ENCODE measurements at regions not wholly inside any gene's neighbourhood (a gene's known extent, or its start where the extent isn't known, plus 50 kb on each side); places are given as distances from the start of the nearest gene placed in this dataset.

DNA sequence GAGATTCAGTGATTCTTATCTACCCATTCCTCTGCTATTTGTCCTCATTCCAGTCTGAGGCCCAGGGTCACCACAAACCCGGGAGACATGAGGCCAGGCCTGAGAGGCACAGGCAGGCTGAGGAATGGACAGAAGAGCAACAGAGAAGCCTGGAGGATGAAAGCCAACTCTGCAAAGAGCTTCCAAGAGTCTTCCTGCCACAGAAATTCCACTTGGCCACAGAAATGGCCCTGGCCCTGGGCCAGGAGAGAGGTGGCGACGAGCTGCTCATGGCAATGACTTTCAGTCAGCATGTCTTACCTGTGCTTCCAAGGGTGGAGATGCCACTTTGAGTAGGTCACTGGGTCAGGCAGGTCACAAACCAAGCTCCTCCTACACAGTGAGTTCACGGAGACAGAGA is 155.3 kb upstream of the PKDCC start:
- no peaks in the 10 kb centered on the region for H3K4me1 ChIP-seq (ENCODE audit: insufficient read depth, low read length, poor library complexity, severe bottlenecking)
- no peaks in the 10 kb centered on the region for H3K36me3 ChIP-seq (ENCODE audit: insufficient read depth, low read length)
- BruUV-seq (replicated peaks), result no TSS peak
- POLR2A ChIA-PET, result no interaction called here
- H3K79me2 ChIP-seq (ENCODE audit: insufficient read depth, low read depth, low read length), result no peaks in the 10 kb centered on the region
- intact Hi-C loops (cut with micrococcal nuclease; ENCODE audit: unreplicated experiment), result no loop called here
- no peak for DNase-seq (ENCODE audit: low spot score)
- CTCF ChIA-PET (ENCODE audit: unreplicated experiment), result no interaction called here
- H3K4me2 ChIP-seq (ENCODE audit: low read length), result no peak overlapping the region
- H2AFZ ChIP-seq (ENCODE audit: low read length), result no peak overlapping the region
- H3K27ac ChIP-seq (ENCODE audit: low read depth, low read length, poor library complexity, severe bottlenecking), result no peak overlapping the region
- no peak overlapping the region for H3K4me3 ChIP-seq (ENCODE audit: low read depth, low read length, poor library complexity, severe bottlenecking)
- no peaks in the 10 kb centered on the region for H3K9me2 ChIP-seq (ENCODE audit: insufficient read depth, low read length)
- H3K9me3 ChIP-seq (ENCODE audit: low read length), result no peaks in the 10 kb centered on the region
- TF ChIP-seq, protein P1, sequence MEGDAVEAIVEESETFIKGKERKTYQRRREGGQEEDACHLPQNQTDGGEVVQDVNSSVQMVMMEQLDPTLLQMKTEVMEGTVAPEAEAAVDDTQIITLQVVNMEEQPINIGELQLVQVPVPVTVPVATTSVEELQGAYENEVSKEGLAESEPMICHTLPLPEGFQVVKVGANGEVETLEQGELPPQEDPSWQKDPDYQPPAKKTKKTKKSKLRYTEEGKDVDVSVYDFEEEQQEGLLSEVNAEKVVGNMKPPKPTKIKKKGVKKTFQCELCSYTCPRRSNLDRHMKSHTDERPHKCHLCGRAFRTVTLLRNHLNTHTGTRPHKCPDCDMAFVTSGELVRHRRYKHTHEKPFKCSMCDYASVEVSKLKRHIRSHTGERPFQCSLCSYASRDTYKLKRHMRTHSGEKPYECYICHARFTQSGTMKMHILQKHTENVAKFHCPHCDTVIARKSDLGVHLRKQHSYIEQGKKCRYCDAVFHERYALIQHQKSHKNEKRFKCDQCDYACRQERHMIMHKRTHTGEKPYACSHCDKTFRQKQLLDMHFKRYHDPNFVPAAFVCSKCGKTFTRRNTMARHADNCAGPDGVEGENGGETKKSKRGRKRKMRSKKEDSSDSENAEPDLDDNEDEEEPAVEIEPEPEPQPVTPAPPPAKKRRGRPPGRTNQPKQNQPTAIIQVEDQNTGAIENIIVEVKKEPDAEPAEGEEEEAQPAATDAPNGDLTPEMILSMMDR (conservative IDR thresholded peaks at IDR 0.05; ENCODE audit: low read length), result no peak
- H4K20me1 ChIP-seq (ENCODE audit: insufficient read depth, low read length), result no peaks in the 10 kb centered on the region

DNA sequence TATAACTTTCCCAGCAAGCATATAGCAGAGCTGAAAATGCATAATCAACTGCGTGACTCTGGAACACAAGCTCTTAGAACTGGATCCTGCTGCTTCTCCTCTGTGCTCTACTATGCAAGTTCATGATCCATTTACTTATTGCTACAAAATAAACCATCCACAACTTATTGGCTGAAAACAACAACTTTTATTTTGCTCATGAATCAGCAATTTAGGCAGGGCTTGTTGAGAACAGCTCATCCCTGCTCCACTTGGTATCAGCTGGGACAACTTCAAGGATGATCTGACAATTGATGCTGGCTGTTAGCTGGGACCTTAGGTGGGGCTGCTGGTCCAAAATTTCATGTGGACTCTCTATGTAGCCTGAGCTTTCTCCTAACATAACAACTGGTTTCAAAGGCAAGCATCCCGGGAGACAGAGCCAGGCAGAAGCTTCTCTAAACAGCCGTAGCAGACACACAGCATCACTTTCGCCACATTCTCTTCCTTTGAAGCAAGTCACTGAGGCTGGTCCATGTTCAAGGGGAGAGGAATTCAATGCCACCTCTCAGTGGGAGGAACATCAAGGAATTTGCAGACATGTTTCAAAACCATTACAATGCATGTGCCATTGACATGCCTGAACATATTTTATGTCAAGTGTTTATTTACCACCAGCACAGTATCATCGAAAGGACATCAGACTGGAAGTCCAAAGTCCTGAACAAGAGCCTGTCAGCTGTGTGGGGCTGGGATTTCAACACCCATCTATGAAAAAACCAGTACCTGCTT is 153.1 kb upstream of the PKDCC start:
- no peak overlapping the region for H2AFZ ChIP-seq (ENCODE audit: low read length)
- POLR2A ChIA-PET, result no interaction called here
- H3K4me1 ChIP-seq (ENCODE audit: insufficient read depth, low read length, poor library complexity, severe bottlenecking), result no peaks in the 10 kb centered on the region
- no peaks in the 10 kb centered on the region for H3K79me2 ChIP-seq (ENCODE audit: insufficient read depth, low read depth, low read length)
- H4K20me1 ChIP-seq (ENCODE audit: insufficient read depth, low read length), result no peaks in the 10 kb centered on the region
- intact Hi-C loops (cut with micrococcal nuclease; ENCODE audit: unreplicated experiment), result no loop called here
- H3K4me2 ChIP-seq (ENCODE audit: low read length), result no peak overlapping the region
- no peaks in the 10 kb centered on the region for H3K9me2 ChIP-seq (ENCODE audit: insufficient read depth, low read length)
- TF ChIP-seq, protein P1 (conservative IDR thresholded peaks at IDR 0.05; ENCODE audit: low read length), result no peak
- no peak for TF ChIP-seq EZH2phosphoT487 (IDR thresholded peaks at IDR 0.05; ENCODE audit: borderline replicate concordance, low read depth, low read length)
- no peaks in the 10 kb centered on the region for H3K9me3 ChIP-seq (ENCODE audit: low read length)
- no TSS peak for BruUV-seq (replicated peaks)
- H3K4me3 ChIP-seq (ENCODE audit: low read depth, low read length, poor library complexity, severe bottlenecking), result no peak overlapping the region
- no peak for DNase-seq (ENCODE audit: low spot score)
- no peaks in the 10 kb centered on the region for H3K36me3 ChIP-seq (ENCODE audit: insufficient read depth, low read length)
- CTCF ChIA-PET (ENCODE audit: unreplicated experiment), result no interaction called here
- H3K27ac ChIP-seq (ENCODE audit: low read depth, low read length, poor library complexity, severe bottlenecking), result no peak overlapping the region

DNA sequence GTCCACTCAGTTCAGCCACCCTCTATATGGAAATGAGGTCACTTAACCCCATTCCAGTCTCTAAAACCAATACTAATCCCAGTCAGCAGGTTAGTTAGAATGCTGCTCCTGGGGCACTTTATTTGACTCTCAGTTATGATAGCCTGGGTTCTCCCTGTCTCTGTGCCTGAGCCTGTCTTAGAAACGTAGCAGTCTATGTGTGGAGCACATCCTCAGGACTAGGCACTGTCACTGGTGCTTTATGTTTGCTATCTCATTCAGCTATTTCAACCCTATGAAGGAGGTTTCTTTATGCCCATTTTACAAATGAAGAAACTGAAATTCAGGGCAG is 152.5 kb upstream of the PKDCC start:
- POLR2A ChIA-PET, result no interaction called here
- Histone ChIP-seq H4K20me1 (ENCODE audit: insufficient read depth, low read length) (no peaks in the 10 kb centered on the region), H3K9me3 (ENCODE audit: low read length) (no peaks in the 10 kb centered on the region), H3K4me1 (ENCODE audit: insufficient read depth, low read length, poor library complexity, severe bottlenecking) (no peaks in the 10 kb centered on the region), H3K9me2 (ENCODE audit: insufficient read depth, low read length) (no peaks in the 10 kb centered on the region), H3K4me2 (ENCODE audit: low read length) (no peak overlapping the region), H2AFZ (ENCODE audit: low read length) (no peak overlapping the region), H3K79me2 (ENCODE audit: insufficient read depth, low read depth, low read length) (no peaks in the 10 kb centered on the region), H3K27ac (ENCODE audit: low read depth, low read length, poor library complexity, severe bottlenecking) (no peak overlapping the region), H3K36me3 (ENCODE audit: insufficient read depth, low read length) (no peaks in the 10 kb centered on the region), H3K4me3 (ENCODE audit: low read depth, low read length, poor library complexity, severe bottlenecking) (no peak overlapping the region)
- DNase-seq (ENCODE audit: low spot score), result no peak
- BruUV-seq (replicated peaks), result no TSS peak
- CTCF ChIA-PET (ENCODE audit: unreplicated experiment), result no interaction called here
- intact Hi-C loops (cut with micrococcal nuclease; ENCODE audit: unreplicated experiment), result no loop called here
- TF ChIP-seq EZH2phosphoT487 (IDR thresholded peaks at IDR 0.05; ENCODE audit: borderline replicate concordance, low read depth, low read length), result no peak
- TF ChIP-seq, protein P1 (conservative IDR thresholded peaks at IDR 0.05; ENCODE audit: low read length), result no peak
